ENCODE measurements at regions not wholly inside any gene's neighbourhood (a gene's known extent, or its start where the extent isn't known, plus 50 kb on each side); places are given as distances from the start of the nearest gene placed in this dataset.

- H3K4me3 ChIP-seq (ENCODE audit: insufficient read depth, low read depth, low read length): no peak overlapping the region
- no peak for FAIRE-seq
- no peaks in the 10 kb centered on the region for H3K27me3 ChIP-seq (ENCODE audit: insufficient read depth, low read length)
- H3K27ac Mint-ChIP-seq (ENCODE audit: unreplicated experiment): no peak overlapping the region
- no peaks in the 10 kb centered on the region for H3K36me3 Mint-ChIP-seq (ENCODE audit: low read depth, unreplicated experiment)
- H3K4me3 Mint-ChIP-seq (ENCODE audit: unreplicated experiment): no peak overlapping the region
- no peaks in the 10 kb centered on the region for H3K27me3 Mint-ChIP-seq (ENCODE audit: low read depth, unreplicated experiment)
- H3K9me3 Mint-ChIP-seq (ENCODE audit: unreplicated experiment): peaks cover 1% of the 10 kb centered on the region
- H3K9me3 ChIP-seq (ENCODE audit: insufficient read depth, low read depth, low read length): no peaks in the 10 kb centered on the region
- H4K20me1 ChIP-seq (ENCODE audit: insufficient read depth, low read length): no peaks in the 10 kb centered on the region
- H3K9ac ChIP-seq (ENCODE audit: low read length): no peak overlapping the region
- no peaks in the 10 kb centered on the region for H3K79me2 ChIP-seq (ENCODE audit: insufficient read depth, low read length)
- DNase-seq (ENCODE audit: low read depth): no peak
- H2AFZ ChIP-seq (ENCODE audit: low read depth, low read length): no peak overlapping the region
- H3K4me2 ChIP-seq (ENCODE audit: low read length): no peak overlapping the region
- no peaks in the 10 kb centered on the region for H3K36me3 ChIP-seq (ENCODE audit: insufficient read depth, low read length)
- TF ChIP-seq CTCF (IDR thresholded peaks at IDR 0.05; ENCODE audit: insufficient read depth, low read depth, low read length): no peak
- TF ChIP-seq EZH2 (IDR thresholded peaks at IDR 0.05; ENCODE audit: insufficient read depth, low read length): no peak
- no peak overlapping the region for H3K27ac ChIP-seq (ENCODE audit: low read depth, low read length)
- peaks cover 4% of the 10 kb centered on the region for H3K4me1 Mint-ChIP-seq (ENCODE audit: low read depth, unreplicated experiment)
- H3K4me1 ChIP-seq (ENCODE audit: insufficient read depth, low read length): no peaks in the 10 kb centered on the region
These were observed 886.2 kb upstream of the MGAT4C start for GRCh38 chr12:87142342-87142741.

GRCh38 chr12:87141091-87141490 is 884.9 kb upstream of the MGAT4C start:
- Histone ChIP-seq H4K20me1 (ENCODE audit: insufficient read depth, low read length) (no peaks in the 10 kb centered on the region), H3K27ac (ENCODE audit: low read depth, low read length) (no peak overlapping the region), H3K27me3 (ENCODE audit: insufficient read depth, low read length) (no peaks in the 10 kb centered on the region), H3K36me3 (ENCODE audit: insufficient read depth, low read length) (no peaks in the 10 kb centered on the region), H3K4me3 (ENCODE audit: insufficient read depth, low read depth, low read length) (no peak overlapping the region), H3K4me1 (ENCODE audit: insufficient read depth, low read length) (no peaks in the 10 kb centered on the region), H3K4me2 (ENCODE audit: low read length) (no peak overlapping the region), H2AFZ (ENCODE audit: low read depth, low read length) (no peak overlapping the region), H3K9ac (ENCODE audit: low read length) (no peak overlapping the region), H3K9me3 (ENCODE audit: insufficient read depth, low read depth, low read length) (no peaks in the 10 kb centered on the region), H3K79me2 (ENCODE audit: insufficient read depth, low read length) (no peaks in the 10 kb centered on the region)
- no peaks in the 10 kb centered on the region for H3K27me3 Mint-ChIP-seq (ENCODE audit: low read depth, unreplicated experiment)
- DNase-seq (ENCODE audit: low read depth) (no peak), FAIRE-seq (no peak)
- H3K4me3 Mint-ChIP-seq (ENCODE audit: unreplicated experiment): no peak overlapping the region
- peaks cover 12% of the 10 kb centered on the region for H3K4me1 Mint-ChIP-seq (ENCODE audit: low read depth, unreplicated experiment)
- TF ChIP-seq CTCF (IDR thresholded peaks at IDR 0.05; ENCODE audit: insufficient read depth, low read depth, low read length) (no peak), EZH2 (IDR thresholded peaks at IDR 0.05; ENCODE audit: insufficient read depth, low read length) (no peak)
- no peak overlapping the region for H3K27ac Mint-ChIP-seq (ENCODE audit: unreplicated experiment)
- H3K9me3 Mint-ChIP-seq (ENCODE audit: unreplicated experiment): no peaks in the 10 kb centered on the region
- H3K36me3 Mint-ChIP-seq (ENCODE audit: low read depth, unreplicated experiment): no peaks in the 10 kb centered on the region

DNA sequence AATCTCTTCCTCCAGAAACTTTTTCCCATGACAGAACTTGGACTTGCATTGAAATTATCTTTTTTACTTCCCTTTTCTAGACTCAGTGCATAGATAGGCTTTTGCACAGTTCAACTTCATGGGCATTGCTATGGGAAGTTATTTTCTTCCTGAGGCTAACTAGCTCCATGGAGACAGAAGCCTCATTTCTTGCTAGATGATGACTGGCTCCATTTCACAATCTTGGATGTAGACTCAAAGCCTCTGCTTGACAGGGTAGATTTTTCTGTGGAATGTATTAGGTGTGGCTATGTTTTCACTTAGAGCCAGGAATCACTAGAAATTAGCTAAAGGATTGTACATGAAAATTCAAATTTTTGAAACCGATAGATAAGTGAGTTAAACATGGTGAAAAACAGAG is 884.1 kb upstream of the MGAT4C start:
- Mint-ChIP-seq H3K36me3 (ENCODE audit: low read depth, unreplicated experiment) (no peaks in the 10 kb centered on the region), H3K27ac (ENCODE audit: unreplicated experiment) (no peak overlapping the region)
- H3K27ac ChIP-seq (ENCODE audit: low read depth, low read length): no peak overlapping the region

More for the DNA sequence above, 884.1 kb upstream of the MGAT4C start:
- no peak for TF ChIP-seq EZH2 (IDR thresholded peaks at IDR 0.05; ENCODE audit: insufficient read depth, low read length)
- TF ChIP-seq CTCF (IDR thresholded peaks at IDR 0.05; ENCODE audit: insufficient read depth, low read depth, low read length): no peak
- Mint-ChIP-seq H3K4me3 (ENCODE audit: unreplicated experiment) (no peak overlapping the region), H3K9me3 (ENCODE audit: unreplicated experiment) (no peaks in the 10 kb centered on the region), H3K4me1 (ENCODE audit: low read depth, unreplicated experiment) (peaks cover 20% of the 10 kb centered on the region), H3K27me3 (ENCODE audit: low read depth, unreplicated experiment) (no peaks in the 10 kb centered on the region)
- H3K4me1 ChIP-seq (ENCODE audit: insufficient read depth, low read length): no peaks in the 10 kb centered on the region
- H3K9me3 ChIP-seq (ENCODE audit: insufficient read depth, low read depth, low read length): no peaks in the 10 kb centered on the region
- H3K27me3 ChIP-seq (ENCODE audit: insufficient read depth, low read length): no peaks in the 10 kb centered on the region
- no peaks in the 10 kb centered on the region for H4K20me1 ChIP-seq (ENCODE audit: insufficient read depth, low read length)
- FAIRE-seq (peak; percentile 34), DNase-seq (ENCODE audit: low read depth) (peak; percentile 62)
- H3K9ac ChIP-seq (ENCODE audit: low read length): no peak overlapping the region
- H3K36me3 ChIP-seq (ENCODE audit: insufficient read depth, low read length): no peaks in the 10 kb centered on the region
- no peak overlapping the region for H3K4me3 ChIP-seq (ENCODE audit: insufficient read depth, low read depth, low read length)
- H3K4me2 ChIP-seq (ENCODE audit: low read length): no peak overlapping the region
- no peak overlapping the region for H2AFZ ChIP-seq (ENCODE audit: low read depth, low read length)
- no peaks in the 10 kb centered on the region for H3K79me2 ChIP-seq (ENCODE audit: insufficient read depth, low read length)

All from astrocyte (in vitro differentiated cells and primary cell).